ENCODE measurements at regions not wholly inside any gene's neighbourhood (a gene's known extent, or its start where the extent isn't known, plus 50 kb on each side); places are given as distances from the start of the nearest gene placed in this dataset.

- Histone ChIP-seq H3K4me3 (ENCODE audit: low read length) (no peak overlapping the region), H3K27me3 (ENCODE audit: insufficient read depth, low read length) (no peaks in the 10 kb centered on the region), H3K9me3 (ENCODE audit: low read depth, low read length) (no peaks in the 10 kb centered on the region), H3K4me1 (ENCODE audit: insufficient read depth, low read length) (peaks cover 7% of the 10 kb centered on the region)
Measured at GRCh38 chr2:126836761-126837679, 61.7 kb upstream of the TEX51 start.

- H3K4me1 ChIP-seq (ENCODE audit: insufficient read depth, low read length), result peaks cover 4% of the 10 kb centered on the region
- no peak overlapping the region for H3K4me3 ChIP-seq (ENCODE audit: low read length)
- no peaks in the 10 kb centered on the region for H3K9me3 ChIP-seq (ENCODE audit: low read depth, low read length)
- H3K27me3 ChIP-seq (ENCODE audit: insufficient read depth, low read length), result peaks cover 2% of the 10 kb centered on the region
Measured at GRCh38 chr2:126837966-126838715, 60.5 kb upstream of the TEX51 start.

GRCh38 chr2:126838716-126838985 is 60.0 kb upstream of the TEX51 start:
- peaks cover 4% of the 10 kb centered on the region for H3K4me1 ChIP-seq (ENCODE audit: insufficient read depth, low read length)
- no peak overlapping the region for H3K4me3 ChIP-seq (ENCODE audit: low read length)
- peaks cover 6% of the 10 kb centered on the region for H3K27me3 ChIP-seq (ENCODE audit: insufficient read depth, low read length)
- H3K9me3 ChIP-seq (ENCODE audit: low read depth, low read length), result no peaks in the 10 kb centered on the region

GRCh38 chr2:126839796-126840195 is 58.9 kb upstream of the TEX51 start:
- Histone ChIP-seq H3K4me1 (ENCODE audit: insufficient read depth, low read length) (peaks cover 4% of the 10 kb centered on the region), H3K27me3 (ENCODE audit: insufficient read depth, low read length) (peaks cover 6% of the 10 kb centered on the region), H3K4me3 (ENCODE audit: low read length) (no peak overlapping the region), H3K9me3 (ENCODE audit: low read depth, low read length) (no peaks in the 10 kb centered on the region)

GRCh38 chr2:126843081-126843480 is 55.6 kb upstream of the TEX51 start:
- H3K4me1 ChIP-seq (ENCODE audit: insufficient read depth, low read length), result peaks cover 15% of the 10 kb centered on the region
- peaks cover 6% of the 10 kb centered on the region for H3K27me3 ChIP-seq (ENCODE audit: insufficient read depth, low read length)
- no peak overlapping the region for H3K4me3 ChIP-seq (ENCODE audit: low read length)
- H3K9me3 ChIP-seq (ENCODE audit: low read depth, low read length), result no peaks in the 10 kb centered on the region

- peaks cover 6% of the 10 kb centered on the region for H3K27me3 ChIP-seq (ENCODE audit: insufficient read depth, low read length)
- no peak overlapping the region for H3K4me3 ChIP-seq (ENCODE audit: low read length)
- H3K4me1 ChIP-seq (ENCODE audit: insufficient read depth, low read length), result peaks cover 11% of the 10 kb centered on the region
- no peaks in the 10 kb centered on the region for H3K9me3 ChIP-seq (ENCODE audit: low read depth, low read length)
Measured at GRCh38 chr2:126846241-126846640, 52.4 kb upstream of the TEX51 start.

Data from mononuclear cell (primary cell).